HuH-7 (cell line): ENCODE measurements at regions not wholly inside any gene's neighbourhood (a gene's known extent, or its start where the extent isn't known, plus 50 kb on each side); places are given as distances from the start of the nearest gene placed in this dataset.
A peak's percentile ranks its signal among the peaks of the same experiment; 100 is the strongest.
"Not testable (repeated sequence)": the region's sequence is repeated elsewhere in the genome, so short reads cannot be mapped to it uniquely, and the experiment has no call there.

Source experiments
- DNase-seq: peaks from one replicate; pipeline ENCODE4 v3.0.0; 2011; ENCODE audit warnings: low spot score

DNA sequence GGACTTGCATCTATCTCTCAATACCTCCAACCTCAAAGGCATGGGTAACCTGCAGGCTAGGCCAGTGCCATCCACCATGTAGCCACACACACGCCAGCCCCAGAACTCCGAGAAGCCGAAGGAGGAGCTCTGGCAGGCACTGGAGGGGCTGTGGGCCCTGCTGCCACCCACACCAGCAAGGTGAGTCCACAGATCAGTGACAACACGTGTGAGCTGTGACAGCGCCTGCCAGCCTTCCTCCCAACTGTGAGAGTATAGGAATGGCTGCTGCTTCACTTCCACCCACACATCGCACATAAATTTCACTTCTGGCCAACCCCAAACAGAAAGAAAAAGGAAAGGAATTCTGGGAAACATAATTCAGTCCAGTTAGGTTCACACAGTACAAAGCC is 422.6 kb downstream of the BCOR start:
- DNase-seq = no peak

DNA sequence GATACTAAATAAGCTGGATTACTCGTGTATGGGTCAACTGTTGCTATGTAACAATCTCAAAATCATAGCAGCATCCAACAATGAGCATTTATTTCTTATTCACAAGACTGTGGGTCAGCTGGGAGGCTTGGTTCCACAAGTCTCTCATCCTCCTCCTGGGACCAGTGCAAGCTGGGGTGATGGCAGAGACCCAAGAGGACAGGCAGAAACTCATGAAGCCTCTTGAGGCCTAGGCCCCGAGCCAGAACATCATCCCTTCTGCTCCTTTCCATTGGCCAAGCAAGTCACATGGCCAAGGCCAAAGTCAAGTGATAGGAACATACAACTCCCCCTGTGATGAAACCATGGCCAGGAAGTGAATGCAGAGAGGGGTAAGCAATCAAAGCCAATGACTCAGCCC is 422.1 kb downstream of the BCOR start:
- DNase-seq = no peak

DNA sequence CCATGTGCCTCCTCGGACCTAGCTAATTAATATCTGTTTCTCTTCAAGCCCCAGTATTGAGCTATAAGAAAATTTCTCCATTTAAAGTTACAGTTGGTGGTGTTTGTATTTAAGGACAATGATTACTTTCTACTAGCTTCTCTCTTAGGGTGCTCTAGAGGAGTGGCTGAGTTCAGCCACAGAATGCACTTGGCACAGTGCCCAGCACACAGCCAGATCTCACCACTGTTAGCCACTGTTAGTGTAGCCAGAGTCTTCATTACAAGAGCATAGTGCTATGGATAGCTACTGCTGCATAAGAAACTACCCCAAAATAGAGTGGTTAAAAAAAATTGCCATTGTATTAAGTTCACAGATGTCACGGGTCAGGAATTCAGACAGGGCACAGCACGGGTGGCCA is 421.3 kb downstream of the BCOR start:
- no peak for DNase-seq

DNA sequence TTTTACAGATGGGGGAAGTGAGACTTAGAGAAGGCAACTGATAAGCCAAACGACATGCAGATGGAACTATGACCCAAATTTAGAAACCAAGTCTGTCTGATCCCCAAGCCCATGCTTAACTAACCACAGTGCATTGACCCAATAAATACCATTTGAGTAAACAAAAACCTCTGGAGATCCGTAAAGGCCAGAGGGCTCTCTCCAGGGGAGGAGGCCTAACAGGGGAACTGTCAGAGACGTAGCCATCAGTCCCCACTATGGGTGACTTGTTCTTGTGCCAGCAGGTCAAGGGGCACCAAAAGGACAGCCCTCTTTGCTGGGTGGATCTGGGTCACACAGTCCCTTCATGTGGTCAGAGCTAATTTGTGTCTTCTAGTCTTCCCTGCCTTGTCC is 420.2 kb downstream of the BCOR start:
- no peak for DNase-seq

DNA sequence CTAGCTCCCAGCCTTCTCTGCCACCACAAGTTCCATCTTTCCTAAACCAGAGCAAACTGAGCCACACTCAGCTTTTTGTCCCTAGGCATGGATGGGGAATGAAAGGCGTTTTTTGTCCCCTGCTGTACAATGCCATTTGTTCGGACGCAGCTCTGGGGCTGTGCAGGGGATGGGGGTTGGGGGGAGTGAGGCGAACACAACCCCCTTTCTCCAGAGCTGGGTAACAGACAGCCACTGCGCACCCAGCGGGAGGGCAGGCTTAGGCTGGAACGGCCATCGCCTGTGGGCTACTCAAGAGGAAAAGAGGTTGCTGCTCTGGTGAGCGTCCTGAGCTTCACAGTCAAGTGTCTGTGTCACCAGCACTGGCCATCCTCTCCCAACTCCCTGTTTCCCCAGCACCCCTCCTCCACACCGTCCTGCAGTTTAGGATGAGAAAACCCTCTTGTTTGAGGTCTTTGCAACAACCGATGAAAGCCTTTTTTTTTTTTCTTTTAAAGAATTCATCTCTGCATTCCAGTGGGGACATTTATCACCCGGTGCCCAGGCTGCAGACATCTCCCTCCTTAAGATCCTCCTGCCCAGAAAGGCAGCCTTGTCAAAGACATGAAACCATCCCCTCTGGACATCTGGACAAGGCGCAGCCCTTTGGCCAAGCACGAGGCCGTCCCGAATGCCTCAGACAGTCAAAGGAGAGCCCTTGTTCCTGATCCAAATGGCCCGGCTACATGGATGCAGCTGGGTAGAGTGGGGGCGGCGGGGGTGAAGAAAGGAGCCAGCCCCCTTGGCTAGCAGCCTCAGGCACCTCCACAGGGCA is 419.6 kb downstream of the BCOR start:
- no peak for DNase-seq

DNA sequence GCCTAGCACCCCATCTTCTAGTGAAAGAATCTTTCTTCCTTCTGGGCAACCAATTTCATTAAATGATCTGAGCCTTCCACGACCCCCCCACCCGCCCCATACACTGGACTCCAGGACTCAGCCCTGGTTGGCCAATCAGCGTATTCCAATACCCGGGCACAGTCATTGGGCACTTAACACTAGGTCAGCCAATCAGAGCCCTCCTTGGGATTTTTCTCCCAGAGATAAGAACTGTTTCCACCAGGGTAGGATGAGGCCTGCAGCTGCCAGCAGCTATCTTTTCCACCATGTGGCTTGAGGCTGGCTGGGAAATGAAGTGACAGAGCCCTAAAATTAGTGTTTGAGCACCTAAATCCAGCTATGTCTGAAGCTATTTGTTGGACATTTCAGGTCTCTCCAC is 418.8 kb downstream of the BCOR start:
- no peak for DNase-seq

DNA sequence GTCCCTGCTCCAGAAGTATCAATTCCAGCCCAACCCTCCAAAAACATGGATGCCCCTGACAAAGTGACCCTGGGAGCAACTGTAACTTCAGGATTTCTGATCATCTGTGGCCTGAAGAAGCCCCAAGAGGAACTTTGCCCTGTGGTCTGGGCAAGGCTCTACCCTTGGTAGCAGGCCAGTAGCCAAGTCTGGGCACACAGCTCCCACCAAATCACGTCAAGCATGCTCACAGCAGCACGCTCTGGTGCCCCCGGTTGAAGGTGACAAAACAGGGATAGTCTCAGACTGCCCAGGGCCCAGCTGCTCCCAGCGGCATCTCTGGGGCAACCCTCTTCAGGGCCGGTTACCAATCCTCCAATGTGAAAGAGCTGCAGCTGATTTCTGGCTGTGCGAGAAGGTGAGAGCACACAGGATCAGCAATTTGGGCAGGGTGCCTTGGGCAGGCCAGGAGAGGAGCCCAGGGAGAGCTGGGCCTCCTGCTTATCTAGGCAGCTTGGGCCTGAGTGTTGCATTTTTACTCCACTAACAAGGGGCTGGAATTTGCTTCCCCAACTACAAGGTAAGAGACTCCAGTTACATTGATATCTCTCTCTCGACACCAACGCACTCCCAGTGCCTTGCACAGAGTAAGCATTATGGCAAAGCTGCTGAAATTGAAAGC is 418.1 kb downstream of the BCOR start:
- DNase-seq = no peak

DNA sequence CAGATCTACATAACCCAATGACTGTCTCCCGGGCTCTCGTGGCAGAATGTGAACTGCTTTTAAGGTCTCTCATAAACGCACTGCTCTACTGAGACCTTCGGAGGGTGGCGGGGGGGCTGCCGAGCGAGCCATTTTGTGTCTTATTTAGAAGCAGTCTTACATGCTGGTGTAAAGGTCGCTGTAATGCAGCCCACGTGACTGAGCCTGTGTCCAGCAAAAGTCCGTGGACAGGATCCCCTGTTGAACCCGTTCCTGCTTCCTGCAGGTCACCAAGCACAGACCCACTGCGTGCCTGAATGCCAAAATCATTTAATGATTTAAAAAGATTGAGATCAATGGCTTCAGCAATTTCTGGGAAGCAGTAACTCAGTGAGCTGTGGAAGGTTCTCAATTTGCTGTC is 415.9 kb downstream of the BCOR start:
- no peak for DNase-seq

DNA sequence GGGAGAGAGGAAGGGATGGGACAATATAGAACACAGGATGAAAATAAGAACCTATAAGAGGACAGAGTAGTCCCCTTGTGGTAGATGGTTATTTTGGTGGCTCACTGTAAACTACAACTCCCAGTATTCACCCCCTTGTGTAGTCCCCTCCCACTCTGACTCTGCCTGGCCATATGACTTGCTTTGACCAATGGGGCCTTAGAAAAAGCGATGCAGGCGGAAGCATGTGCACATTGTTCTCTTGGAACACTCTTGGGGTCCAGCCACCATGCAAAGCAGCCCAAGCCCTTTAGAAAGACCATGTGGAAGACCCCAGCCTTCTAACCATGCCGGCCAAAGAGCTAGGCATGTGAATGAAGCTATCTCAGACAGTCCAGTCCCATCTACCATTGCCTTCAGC is 415.0 kb downstream of the BCOR start:
- no peak for DNase-seq

DNA sequence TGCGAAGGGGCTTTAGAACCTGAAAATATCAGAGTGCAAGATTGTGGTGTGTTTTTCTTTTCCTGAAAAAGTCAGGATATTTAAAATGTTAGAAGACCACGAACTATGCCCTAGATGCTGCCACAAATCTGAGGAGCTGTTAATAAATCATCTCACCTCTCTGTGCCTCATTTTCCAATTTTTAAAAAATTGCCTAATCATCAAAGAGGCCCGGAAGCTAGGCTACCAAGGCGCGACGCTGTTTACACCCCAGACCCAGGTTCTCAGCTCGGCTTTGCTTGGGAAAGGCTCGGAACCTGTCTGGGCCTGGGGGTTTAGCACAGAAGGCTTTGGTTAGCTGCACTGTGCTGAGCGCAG is 409.6 kb downstream of the BCOR start:
- DNase-seq = no peak

DNA sequence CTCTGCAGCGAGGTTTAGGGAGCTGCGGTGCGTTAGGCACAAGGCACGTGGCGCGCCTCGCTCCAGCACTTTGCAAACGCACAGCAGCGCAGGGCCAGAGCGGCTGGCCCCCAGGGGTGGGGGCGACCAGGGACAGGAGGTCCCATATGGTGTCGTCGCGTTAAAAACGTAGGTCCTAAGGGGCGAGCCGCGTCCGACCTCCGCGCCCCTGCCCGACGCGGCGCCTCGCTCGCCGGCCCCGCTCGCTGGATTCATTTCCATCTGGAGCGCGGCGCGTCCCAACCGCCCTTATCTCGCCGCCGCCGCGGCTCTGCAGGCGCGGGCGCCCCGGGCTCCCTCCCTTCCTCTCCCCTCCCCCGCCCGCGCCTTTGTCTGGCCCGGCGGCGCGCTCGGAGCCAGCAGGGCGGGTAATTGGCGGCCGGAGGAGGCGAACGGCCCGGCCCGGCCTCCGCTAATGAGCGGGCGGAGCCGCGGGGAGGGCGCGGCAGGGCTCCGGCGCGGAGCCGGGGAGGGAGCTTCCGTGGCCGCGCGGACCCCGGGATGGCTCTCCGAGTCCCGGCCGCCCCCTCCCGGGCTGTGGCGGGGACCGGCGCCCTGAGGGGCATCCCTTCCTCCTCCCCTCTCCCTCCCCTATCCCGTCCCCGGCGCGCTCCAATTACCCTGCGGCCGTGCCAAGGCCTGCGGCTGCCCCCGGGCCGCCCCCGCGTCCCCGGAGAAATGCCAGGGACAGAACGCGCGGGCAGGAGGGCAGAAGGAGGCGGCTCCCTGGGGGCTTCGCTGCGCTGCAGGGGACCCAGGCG is 409.0 kb downstream of the BCOR start:
- DNase-seq = no peak

DNA sequence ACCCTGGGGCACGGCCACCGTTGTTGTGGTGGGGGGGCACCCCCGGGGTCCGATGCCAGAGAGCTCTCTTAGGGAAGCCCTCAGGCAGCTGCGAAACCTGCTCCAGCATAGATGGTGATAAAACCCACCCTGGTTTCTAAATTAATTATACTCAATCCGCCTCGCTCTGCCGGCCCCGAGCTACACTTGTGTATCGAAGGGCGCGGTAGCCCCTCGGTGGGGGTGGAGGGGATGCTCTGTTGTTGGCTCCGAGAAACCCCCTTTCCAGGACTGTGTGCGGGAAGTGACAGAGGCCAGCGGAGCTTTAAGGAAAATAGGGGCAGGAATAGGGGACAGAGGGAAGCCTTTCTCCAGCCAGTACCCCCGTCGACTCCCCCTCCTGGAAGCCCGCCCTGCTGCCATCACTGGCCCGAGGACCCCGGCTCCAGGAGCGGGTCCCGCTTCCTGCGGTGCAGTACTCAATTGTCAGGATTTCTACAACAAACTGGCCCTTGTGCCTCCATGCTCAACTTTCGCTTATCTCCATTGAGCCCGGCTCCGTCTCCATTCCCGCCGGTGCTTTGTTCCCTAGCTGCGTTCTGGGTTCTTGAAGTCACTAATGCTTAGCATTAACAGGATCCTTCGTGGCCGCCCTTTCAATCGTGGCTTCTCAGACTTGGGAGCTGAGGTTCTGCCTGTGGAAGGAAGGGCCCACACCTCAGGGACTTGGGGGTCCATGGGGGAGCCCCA is 408.2 kb downstream of the BCOR start:
- DNase-seq = no peak

DNA sequence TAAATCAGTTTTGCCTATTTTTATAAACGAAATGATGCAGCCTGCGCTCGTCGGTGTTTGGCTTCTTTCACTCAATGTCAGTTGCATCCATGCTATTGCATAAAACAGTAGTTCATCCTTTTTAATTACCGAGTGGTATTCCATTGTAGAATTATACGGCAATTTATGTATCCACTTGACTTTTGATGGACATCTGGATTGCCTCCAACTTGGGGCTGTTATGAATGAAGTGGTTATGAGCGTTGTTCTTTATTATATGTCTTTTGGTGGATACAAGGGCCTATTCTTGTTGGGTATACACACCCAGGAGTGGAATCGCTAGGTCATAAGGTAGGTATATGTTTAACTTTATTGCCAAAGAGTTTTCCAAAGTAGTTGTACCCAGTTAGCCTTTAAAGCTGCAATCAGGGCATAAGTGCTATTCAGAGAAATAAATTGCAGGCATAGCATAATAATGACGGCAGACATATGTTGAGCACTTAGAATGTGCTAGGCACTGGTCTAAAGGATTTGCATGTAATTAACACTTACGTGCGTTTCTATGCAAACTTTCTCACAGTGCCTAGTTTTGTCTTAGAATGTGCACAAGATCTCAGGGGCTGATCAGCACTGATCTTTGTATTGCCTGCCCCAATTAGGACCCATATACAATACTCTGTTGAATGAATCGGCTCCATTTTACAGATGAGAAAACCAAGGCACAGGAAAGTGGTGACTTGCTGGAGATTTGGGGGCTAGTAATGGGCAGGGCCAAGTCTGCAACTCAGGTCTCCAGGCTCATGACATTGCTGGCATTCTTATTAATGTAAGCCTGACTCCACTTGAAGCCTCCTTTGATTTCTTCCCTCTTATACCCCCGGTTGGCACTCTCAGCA is 407.0 kb downstream of the BCOR start:
- DNase-seq = no peak

DNA sequence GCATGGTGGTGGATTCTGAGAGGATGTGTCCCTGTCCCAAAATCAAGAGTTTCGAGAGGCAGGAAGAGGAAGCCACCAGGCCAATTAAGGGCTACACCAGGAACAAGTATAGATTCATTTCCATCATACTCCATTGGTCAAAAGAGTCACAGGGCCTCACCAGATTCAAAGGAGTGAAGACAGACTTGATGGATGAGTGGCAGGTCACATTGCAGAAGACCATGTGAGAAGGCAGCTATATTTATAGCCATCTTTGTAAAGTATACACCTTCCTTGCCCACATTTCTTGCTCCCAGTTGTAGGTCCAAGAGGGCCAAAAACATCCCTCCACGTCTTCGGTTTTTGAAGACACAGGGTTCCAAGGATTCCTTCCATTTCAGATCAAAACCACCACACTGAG is 406.0 kb downstream of the BCOR start:
- no peak for DNase-seq

DNA sequence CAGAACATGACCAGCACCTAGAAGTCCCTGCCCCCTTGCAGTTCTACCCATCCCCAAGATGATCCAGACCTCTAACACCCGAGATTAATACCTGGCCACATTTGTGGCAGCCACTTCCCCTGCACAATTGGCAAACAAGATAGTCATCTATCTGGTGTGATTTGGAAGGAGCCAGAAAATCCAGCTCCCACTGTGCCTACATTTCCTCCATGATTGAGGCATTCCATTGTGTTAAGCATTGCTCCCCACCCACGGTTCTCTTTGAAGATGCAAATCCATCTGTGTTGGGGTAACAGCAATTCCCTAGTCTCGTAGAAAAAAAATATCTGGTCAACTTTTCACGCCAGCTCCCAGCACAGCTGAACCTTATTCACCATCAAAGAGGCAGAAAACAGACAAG is 405.0 kb downstream of the BCOR start:
- no peak for DNase-seq

DNA sequence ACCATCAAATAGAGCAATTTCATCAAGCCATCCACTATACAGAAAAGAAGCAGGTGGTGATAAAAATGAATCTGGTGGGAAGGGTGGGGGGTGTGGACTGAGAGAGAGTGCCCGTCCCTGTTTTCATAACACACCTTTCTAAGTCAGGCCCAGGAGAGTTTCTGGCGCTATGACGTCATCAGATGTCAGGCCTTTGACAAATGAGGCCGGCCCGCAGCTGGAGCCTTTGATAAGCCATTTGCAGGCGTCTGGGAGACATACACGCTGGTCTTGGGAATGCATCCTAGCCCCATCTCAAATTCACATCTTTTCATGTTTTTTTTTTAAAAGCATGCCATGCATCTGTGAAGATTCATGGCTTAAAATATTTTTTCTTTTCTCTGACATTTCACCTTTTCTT is 404.5 kb downstream of the BCOR start:
- no peak for DNase-seq

DNA sequence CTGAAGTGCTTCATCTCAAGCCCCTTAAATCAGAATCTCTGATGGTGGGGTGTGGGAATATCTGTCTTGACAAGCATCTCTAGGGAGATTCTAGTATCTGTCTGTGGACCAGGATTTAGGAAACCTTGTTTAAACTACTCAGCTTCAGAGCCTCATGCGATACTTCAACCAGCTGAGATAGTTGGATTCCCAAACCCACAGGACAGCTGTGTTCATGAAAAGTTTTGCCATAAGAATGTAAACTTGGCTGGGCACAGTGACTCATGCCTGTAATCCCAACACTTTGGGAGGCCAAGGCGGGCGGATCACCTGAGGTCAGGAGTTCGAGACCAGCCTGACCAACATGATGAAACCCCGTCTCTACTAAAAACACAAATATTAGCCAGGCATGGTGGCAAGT is 395.1 kb downstream of the BCOR start:
- DNase-seq = not testable (repeated sequence)

DNA sequence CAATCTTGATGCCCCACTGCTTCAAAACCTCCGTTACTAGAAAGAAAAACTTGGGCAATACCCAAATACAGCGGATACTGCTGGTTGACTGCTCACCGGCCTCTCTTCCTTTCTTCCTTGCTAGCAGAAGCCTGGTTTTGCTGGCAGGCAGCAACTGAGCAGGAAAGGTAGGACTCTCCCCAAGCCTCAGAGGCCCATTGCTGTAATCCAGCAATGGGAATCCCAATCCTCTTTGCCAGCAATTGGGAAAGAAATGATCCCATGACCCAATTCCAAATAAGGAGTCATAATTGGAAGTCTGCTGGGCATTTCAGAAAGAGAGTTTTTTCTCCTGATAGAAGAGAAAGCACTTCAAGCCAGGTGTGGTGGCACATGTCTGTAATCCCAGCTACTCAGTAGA is 394.5 kb downstream of the BCOR start:
- no peak for DNase-seq

DNA sequence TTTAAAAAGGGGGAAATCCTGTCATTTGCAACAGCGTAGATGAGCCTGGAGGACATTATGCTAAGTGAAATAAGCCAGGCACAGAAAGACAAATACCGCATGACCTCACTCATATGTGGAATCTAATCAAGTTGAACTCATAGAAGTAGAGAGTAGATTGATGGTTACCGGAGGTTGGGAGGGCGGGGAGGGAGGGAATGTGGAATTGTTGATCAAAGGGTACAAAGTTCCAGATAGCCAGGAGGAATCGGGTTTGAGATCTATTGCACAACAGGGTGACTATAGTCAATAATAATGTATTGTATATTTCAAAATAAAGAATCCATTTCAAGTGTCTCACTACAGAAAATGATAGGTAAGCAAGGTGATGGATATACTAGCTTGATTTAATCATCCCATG is 393.2 kb downstream of the BCOR start:
- peak; percentile 18 for DNase-seq

DNA sequence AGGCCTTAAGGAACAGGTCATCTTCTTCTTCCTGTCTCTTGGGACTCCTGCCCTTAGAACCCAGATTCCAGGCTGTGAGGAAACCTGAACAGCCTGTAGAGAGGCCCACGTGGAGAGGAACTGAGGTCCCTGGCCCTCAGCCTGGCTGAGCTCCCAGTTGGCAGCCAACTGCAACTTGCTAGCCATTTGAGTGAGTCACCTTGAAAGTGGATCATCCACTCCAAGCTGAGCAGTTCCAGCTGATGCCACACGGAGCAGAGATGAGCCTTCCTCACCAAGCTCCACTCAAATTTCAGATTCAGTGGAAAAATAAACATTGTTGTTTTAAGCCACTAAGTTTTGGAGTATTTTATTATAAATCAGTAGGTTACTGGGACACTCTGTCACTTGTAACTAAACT is 392.5 kb downstream of the BCOR start:
- peak; percentile 23 for DNase-seq

DNA sequence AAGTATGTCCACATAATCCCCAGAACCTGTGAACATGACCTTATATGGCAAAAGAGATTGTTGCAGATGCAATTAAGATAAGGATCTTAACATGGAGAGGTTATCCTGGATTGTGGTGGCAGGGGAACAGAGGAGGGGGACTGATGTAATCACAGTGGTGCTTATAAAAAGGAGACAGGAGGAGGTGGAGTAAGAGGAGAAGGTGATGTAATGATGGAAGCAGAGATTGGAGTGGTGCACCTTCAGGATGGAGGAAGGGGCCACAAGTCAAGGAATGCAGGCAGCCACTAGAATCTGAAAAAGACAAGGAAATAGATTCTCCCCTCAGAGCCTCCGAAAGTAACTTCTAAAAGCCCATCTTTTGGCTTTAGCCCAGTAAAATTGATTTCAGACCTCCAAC is 388.4 kb downstream of the BCOR start:
- DNase-seq = no peak

DNA sequence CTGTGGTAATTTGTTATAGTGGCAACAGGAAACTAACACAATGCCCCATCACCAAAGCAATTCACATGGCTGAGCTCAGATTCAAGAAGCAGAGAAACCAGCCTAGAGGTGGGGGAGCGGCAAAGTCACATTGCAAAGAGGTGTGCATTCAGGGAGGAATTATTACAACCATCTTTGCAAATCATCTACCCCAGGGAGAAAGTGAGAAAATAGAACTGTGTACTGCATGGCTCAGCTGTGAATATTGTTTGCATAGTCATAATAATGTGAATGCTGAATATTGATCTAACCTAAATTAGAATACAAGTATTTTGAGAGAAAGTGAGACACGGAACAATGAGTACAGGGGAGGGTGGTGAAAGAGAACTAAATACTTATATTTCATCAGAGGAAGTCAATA is 387.9 kb downstream of the BCOR start:
- DNase-seq = no peak
